GM23338 (cell line): ENCODE measurements at regions not wholly inside any gene's neighbourhood (a gene's known extent, or its start where the extent isn't known, plus 50 kb on each side); places are given as distances from the start of the nearest gene placed in this dataset.

Experiments used
- ATAC-seq: fragments of 200-7000 bp; cut with Tn5 transposase; 3 replicates; pipeline ENCODE4 v1.9.1; 2020
- DNase-seq: peaks from one replicate; pipeline ENCODE4 v3.0.0-alpha.2; 2015; ENCODE audit warnings: low spot score
- H2AFZ ChIP-seq: fragments of 200-600 bp; sonication (generic); 2 replicates; pipeline ENCODE4 v1.8.0; 2016; ENCODE audit warnings: antibody characterized with exemption, mild to moderate bottlenecking, moderate library complexity
- H3F3A ChIP-seq: fragments of 200-600 bp; sonication (generic); replicated peaks from 2 replicates; pipeline ENCODE4 v1.8.0; 2017; ENCODE audit warnings: antibody characterized with exemption, mixed run types, low read depth
- H3K27ac ChIP-seq: fragments of 200-600 bp; sonication (generic); 2 replicates; pipeline ENCODE4 v1.6.1; 2016; ENCODE audit warnings: low read depth
- H3K27me3 ChIP-seq: fragments of 200-600 bp; sonication (generic); 2 replicates; pipeline ENCODE4 v1.8.0; 2016; ENCODE audit warnings: mild to moderate bottlenecking, mixed run types, moderate library complexity; ENCODE audit not compliant: insufficient read depth
- H3K36me3 ChIP-seq: fragments of 200-600 bp; sonication (generic); 2 replicates; pipeline ENCODE4 v1.8.0; 2016; ENCODE audit warnings: mild to moderate bottlenecking; ENCODE audit not compliant: insufficient read depth
- H3K4me1 ChIP-seq: fragments of 200-600 bp; sonication (generic); 2 replicates; pipeline ENCODE4 v1.8.0; 2016; ENCODE audit warnings: mild to moderate bottlenecking, moderate library complexity; ENCODE audit not compliant: insufficient read depth
- H3K4me2 ChIP-seq: fragments of 200-600 bp; sonication (generic); 2 replicates; pipeline ENCODE4 v1.7.1; 2017; ENCODE audit warnings: mixed run types
- H3K4me3 ChIP-seq: fragments of 200-600 bp; sonication (generic); 2 replicates; pipeline ENCODE4 v1.6.1; 2016; ENCODE audit warnings: mixed run types
- H3K79me2 ChIP-seq: fragments of 200-600 bp; sonication (generic); replicated peaks from 2 replicates; pipeline ENCODE4 v1.8.0; 2017; ENCODE audit warnings: mild to moderate bottlenecking; ENCODE audit not compliant: insufficient read depth
- H3K9me2 ChIP-seq: fragments of 200-600 bp; sonication (generic); 2 replicates; pipeline ENCODE4 v1.8.0; 2017; ENCODE audit not compliant: insufficient read depth
- H4K20me1 ChIP-seq: fragments of 200-600 bp; sonication (generic); replicated peaks from 2 replicates; pipeline ENCODE4 v1.8.0; 2017; ENCODE audit warnings: mild to moderate bottlenecking; ENCODE audit not compliant: insufficient read depth
- H3K27ac Mint-ChIP-seq: 2 replicates; pipeline ENCODE4 v1.8.0; 2020; ENCODE audit warnings: inconsistent platforms, mild to moderate bottlenecking, moderate library complexity, mixed read lengths
- H3K27me3 Mint-ChIP-seq: 3 replicates; pipeline ENCODE4 v1.8.0; 2022; ENCODE audit warnings: low read depth, mild to moderate bottlenecking, moderate library complexity, mixed read lengths, inconsistent platforms; ENCODE audit not compliant: insufficient read depth, poor library complexity
- H3K36me3 Mint-ChIP-seq: 3 replicates; pipeline ENCODE4 v1.8.0; 2021; ENCODE audit warnings: low read depth, mild to moderate bottlenecking, inconsistent platforms, moderate library complexity, mixed read lengths
- H3K4me1 Mint-ChIP-seq: 3 replicates; pipeline ENCODE4 v1.8.0; 2020; ENCODE audit warnings: mild to moderate bottlenecking, inconsistent platforms, mixed read lengths
- H3K4me3 Mint-ChIP-seq: 3 replicates; pipeline ENCODE4 v1.8.0; 2021; ENCODE audit warnings: moderate library complexity, mild to moderate bottlenecking, inconsistent platforms, mixed read lengths
- H3K9me3 Mint-ChIP-seq: 3 replicates; pipeline ENCODE4 v1.8.0; 2020; ENCODE audit warnings: moderate library complexity, mild to moderate bottlenecking, inconsistent platforms, mixed read lengths
- CREB1 ChIP-seq: fragments of 250-450 bp; sonication (Bioruptor Pico); IDR thresholded peaks from 2 replicates; pipeline ENCODE4 v1.5.0; 2020; ENCODE audit warnings: low read depth, mild to moderate bottlenecking, moderate library complexity
- EZH2 ChIP-seq: fragments of 200-600 bp; sonication (generic); IDR thresholded peaks from one replicate; pipeline ENCODE4 v1.8.0; 2017; ENCODE audit warnings: antibody characterized with exemption, mild to moderate bottlenecking, low read depth; ENCODE audit not compliant: unreplicated experiment
- JUNB ChIP-seq: IDR thresholded peaks from one replicate; pipeline ENCODE4 v1.6.1; 2016; ENCODE audit warnings: antibody characterized with exemption; ENCODE audit not compliant: unreplicated experiment
- NANOG ChIP-seq: IDR thresholded peaks from 2 replicates; pipeline ENCODE4 v1.6.1; 2016; ENCODE audit warnings: antibody characterized with exemption, borderline replicate concordance
- POLR2AphosphoS5 ChIP-seq: IDR thresholded peaks from 2 replicates; pipeline ENCODE4 v1.6.1; 2016; ENCODE audit warnings: antibody characterized with exemption, low read depth
- REST ChIP-seq: IDR thresholded peaks from one replicate; pipeline ENCODE4 v1.6.1; 2018; ENCODE audit warnings: antibody characterized with exemption; ENCODE audit not compliant: unreplicated experiment
- STAT1 ChIP-seq: IDR thresholded peaks from one replicate; pipeline ENCODE4 v1.6.1; 2016; ENCODE audit warnings: antibody characterized with exemption; ENCODE audit not compliant: unreplicated experiment
- ZNF114 ChIP-seq: fragments of 250-450 bp; sonication (Bioruptor Pico); IDR thresholded peaks from 2 replicates; pipeline ENCODE4 v1.5.0; 2020; ENCODE audit warnings: mild to moderate bottlenecking, moderate library complexity
- ZNF331 ChIP-seq: fragments of 250-450 bp; sonication (Bioruptor Pico); IDR thresholded peaks from 2 replicates; pipeline ENCODE4 v1.5.0; 2020; ENCODE audit warnings: low read depth, mild to moderate bottlenecking, moderate library complexity
- TF ChIP-seq, protein P1 (sequence below): fragments of 250-450 bp; sonication (Bioruptor Pico); IDR thresholded peaks from 2 replicates; pipeline ENCODE4 v1.5.0; 2020; ENCODE audit warnings: mild to moderate bottlenecking, moderate library complexity
- TF ChIP-seq, protein P2 (sequence below), 2 experiments: fragments of 200-600 bp in 1 of 2; sonication (generic) in 1 of 2; conservative IDR thresholded peaks; 2 replicates each; pipeline versions ENCODE4 v1.5.1 to v1.6.1; 2016 to 2017; ENCODE audit warnings: antibody characterized with exemption in 2 of 2, low read depth in 2 of 2, mild to moderate bottlenecking in 2 of 2, moderate library complexity in 1 of 2

DNA sequence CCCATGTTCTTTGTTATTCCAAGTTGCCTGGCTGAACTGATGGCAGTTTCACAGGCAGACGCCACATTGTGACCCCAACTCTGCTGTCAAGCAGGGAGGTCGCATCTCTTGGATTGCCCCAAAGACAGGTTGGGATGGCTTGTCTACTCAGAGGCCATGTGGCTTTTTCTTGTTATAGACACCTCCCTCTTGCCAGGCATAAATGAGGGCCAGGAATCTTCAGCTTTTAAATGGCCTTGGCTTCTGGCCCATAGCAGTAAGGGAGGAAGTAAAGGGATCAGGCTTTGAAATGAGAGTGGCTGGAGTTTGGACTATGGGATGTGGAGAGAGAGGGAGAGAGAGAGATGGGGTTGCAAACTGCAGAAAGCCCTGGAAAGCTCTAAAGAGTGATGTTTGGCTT, 215.0 kb downstream of the TBX5 start:
- Histone ChIP-seq H3K36me3 (no peaks in the 10 kb centered on the region), H3K27ac (no peak overlapping the region), H2AFZ (no peak overlapping the region), H3K4me2 (no peak overlapping the region), H3K4me3 (no peak overlapping the region), H3K27me3 (no peaks in the 10 kb centered on the region), H3F3A (no peaks in the 10 kb centered on the region), H3K9me2 (0 out of 2 replicates have a peak, but pooled peaks cover 2% of the 10 kb centered on the region), H3K4me1 (peaks cover 21% of the 10 kb centered on the region), H4K20me1 (no peaks in the 10 kb centered on the region), H3K79me2 (no peaks in the 10 kb centered on the region)
- DNase-seq (no peak), ATAC-seq (no peak)
- no peaks in the 10 kb centered on the region; the same call in 2 of the 3 replicates for H3K36me3 Mint-ChIP-seq
- H3K4me1 Mint-ChIP-seq = peaks cover 34% of the 10 kb centered on the region
- no peak overlapping the region for H3K4me3 Mint-ChIP-seq
- H3K27me3 Mint-ChIP-seq = peaks cover 5% of the 10 kb centered on the region
- peaks cover 3% of the 10 kb centered on the region; the same call in 1 of the 3 replicates for H3K9me3 Mint-ChIP-seq
- TF ChIP-seq, protein P1, sequence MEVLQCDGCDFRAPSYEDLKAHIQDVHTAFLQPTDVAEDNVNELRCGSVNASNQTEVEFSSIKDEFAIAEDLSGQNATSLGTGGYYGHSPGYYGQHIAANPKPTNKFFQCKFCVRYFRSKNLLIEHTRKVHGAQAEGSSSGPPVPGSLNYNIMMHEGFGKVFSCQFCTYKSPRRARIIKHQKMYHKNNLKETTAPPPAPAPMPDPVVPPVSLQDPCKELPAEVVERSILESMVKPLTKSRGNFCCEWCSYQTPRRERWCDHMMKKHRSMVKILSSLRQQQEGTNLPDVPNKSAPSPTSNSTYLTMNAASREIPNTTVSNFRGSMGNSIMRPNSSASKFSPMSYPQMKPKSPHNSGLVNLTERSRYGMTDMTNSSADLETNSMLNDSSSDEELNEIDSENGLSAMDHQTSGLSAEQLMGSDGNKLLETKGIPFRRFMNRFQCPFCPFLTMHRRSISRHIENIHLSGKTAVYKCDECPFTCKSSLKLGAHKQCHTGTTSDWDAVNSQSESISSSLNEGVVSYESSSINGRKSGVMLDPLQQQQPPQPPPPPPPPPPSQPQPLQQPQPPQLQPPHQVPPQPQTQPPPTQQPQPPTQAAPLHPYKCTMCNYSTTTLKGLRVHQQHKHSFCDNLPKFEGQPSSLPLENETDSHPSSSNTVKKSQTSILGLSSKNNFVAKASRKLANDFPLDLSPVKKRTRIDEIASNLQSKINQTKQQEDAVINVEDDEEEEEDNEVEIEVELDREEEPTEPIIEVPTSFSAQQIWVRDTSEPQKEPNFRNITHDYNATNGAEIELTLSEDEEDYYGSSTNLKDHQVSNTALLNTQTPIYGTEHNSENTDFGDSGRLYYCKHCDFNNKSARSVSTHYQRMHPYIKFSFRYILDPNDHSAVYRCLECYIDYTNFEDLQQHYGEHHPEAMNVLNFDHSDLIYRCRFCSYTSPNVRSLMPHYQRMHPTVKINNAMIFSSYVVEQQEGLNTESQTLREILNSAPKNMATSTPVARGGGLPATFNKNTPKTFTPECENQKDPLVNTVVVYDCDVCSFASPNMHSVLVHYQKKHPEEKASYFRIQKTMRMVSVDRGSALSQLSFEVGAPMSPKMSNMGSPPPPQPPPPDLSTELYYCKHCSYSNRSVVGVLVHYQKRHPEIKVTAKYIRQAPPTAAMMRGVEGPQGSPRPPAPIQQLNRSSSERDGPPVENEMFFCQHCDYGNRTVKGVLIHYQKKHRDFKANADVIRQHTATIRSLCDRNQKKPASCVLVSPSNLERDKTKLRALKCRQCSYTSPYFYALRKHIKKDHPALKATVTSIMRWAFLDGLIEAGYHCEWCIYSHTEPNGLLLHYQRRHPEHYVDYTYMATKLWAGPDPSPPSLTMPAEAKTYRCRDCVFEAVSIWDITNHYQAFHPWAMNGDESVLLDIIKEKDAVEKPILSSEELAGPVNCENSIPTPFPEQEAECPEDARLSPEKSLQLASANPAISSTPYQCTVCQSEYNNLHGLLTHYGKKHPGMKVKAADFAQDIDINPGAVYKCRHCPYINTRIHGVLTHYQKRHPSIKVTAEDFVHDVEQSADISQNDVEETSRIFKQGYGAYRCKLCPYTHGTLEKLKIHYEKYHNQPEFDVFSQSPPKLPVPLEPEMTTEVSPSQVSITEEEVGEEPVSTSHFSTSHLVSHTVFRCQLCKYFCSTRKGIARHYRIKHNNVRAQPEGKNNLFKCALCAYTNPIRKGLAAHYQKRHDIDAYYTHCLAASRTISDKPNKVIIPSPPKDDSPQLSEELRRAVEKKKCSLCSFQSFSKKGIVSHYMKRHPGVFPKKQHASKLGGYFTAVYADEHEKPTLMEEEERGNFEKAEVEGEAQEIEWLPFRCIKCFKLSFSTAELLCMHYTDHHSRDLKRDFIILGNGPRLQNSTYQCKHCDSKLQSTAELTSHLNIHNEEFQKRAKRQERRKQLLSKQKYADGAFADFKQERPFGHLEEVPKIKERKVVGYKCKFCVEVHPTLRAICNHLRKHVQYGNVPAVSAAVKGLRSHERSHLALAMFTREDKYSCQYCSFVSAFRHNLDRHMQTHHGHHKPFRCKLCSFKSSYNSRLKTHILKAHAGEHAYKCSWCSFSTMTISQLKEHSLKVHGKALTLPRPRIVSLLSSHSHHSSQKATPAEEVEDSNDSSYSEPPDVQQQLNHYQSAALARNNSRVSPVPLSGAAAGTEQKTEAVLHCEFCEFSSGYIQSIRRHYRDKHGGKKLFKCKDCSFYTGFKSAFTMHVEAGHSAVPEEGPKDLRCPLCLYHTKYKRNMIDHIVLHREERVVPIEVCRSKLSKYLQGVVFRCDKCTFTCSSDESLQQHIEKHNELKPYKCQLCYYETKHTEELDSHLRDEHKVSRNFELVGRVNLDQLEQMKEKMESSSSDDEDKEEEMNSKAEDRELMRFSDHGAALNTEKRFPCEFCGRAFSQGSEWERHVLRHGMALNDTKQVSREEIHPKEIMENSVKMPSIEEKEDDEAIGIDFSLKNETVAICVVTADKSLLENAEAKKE (CRISPR knock-in tag) = no peak
- H3K27ac Mint-ChIP-seq = no peak overlapping the region

DNA sequence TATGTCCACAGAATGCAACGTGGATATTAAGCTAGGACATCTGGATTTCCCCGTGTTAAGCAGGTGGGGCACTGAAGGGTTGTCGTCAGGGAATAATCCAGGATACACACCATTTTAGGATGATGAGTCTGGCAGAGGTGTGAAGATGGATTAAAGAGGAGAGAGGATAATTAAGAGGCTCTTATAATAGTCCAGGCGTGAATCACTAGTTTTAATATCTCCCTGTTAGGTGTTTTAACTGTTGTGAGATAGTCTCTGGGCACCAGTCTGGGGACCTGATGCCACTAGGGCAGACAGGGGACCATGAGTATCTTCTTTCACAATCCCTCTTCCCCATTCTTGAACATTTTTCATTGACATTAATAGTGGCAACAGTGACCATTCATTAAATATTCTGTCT, 216.7 kb downstream of the TBX5 start:
- Histone ChIP-seq H3K4me1 (peaks cover 25% of the 10 kb centered on the region), H2AFZ (no peak overlapping the region), H3K9me2 (0 out of 2 replicates have a peak, but pooled peaks cover 2% of the 10 kb centered on the region), H3K27ac (no peak overlapping the region), H3F3A (no peaks in the 10 kb centered on the region), H3K4me2 (no peak overlapping the region), H3K36me3 (no peaks in the 10 kb centered on the region), H3K4me3 (no peak overlapping the region), H4K20me1 (no peaks in the 10 kb centered on the region), H3K79me2 (no peaks in the 10 kb centered on the region), H3K27me3 (no peaks in the 10 kb centered on the region)
- Mint-ChIP-seq H3K9me3 (peaks cover 3% of the 10 kb centered on the region; the same call in 1 of the 3 replicates), H3K4me1 (peaks cover 33% of the 10 kb centered on the region), H3K27me3 (peaks cover 5% of the 10 kb centered on the region), H3K27ac (no peak overlapping the region), H3K36me3 (no peaks in the 10 kb centered on the region; the same call in 2 of the 3 replicates), H3K4me3 (no peak overlapping the region)
- DNase-seq (no peak), ATAC-seq (no peak)
- TF ChIP-seq NANOG (no peak), ZNF331 (CRISPR knock-in tag) (no peak), CREB1 (no peak), JUNB (no peak), POLR2AphosphoS5 (no peak), REST (no peak), EZH2 (no peak), ZNF114 (CRISPR knock-in tag) (no peak), STAT1 (no peak)
- TF ChIP-seq, protein P2, sequence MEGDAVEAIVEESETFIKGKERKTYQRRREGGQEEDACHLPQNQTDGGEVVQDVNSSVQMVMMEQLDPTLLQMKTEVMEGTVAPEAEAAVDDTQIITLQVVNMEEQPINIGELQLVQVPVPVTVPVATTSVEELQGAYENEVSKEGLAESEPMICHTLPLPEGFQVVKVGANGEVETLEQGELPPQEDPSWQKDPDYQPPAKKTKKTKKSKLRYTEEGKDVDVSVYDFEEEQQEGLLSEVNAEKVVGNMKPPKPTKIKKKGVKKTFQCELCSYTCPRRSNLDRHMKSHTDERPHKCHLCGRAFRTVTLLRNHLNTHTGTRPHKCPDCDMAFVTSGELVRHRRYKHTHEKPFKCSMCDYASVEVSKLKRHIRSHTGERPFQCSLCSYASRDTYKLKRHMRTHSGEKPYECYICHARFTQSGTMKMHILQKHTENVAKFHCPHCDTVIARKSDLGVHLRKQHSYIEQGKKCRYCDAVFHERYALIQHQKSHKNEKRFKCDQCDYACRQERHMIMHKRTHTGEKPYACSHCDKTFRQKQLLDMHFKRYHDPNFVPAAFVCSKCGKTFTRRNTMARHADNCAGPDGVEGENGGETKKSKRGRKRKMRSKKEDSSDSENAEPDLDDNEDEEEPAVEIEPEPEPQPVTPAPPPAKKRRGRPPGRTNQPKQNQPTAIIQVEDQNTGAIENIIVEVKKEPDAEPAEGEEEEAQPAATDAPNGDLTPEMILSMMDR (conservative IDR thresholded peaks at IDR 0.05; ENCODE audit: low read depth in 2 of 2) = no peak
